HT-29 (cell line): ENCODE measurements at regions not wholly inside any gene's neighbourhood (a gene's known extent, or its start where the extent isn't known, plus 50 kb on each side); places are given as distances from the start of the nearest gene placed in this dataset.
"Not testable (repeated sequence)": the region's sequence is repeated elsewhere in the genome, so short reads cannot be mapped to it uniquely, and the experiment has no call there.

ENCODE experiments used
- DNase-seq: peaks from one replicate; pipeline ENCODE4 v3.0.0-alpha.2; 2015; ENCODE audit warnings: low spot score

DNA sequence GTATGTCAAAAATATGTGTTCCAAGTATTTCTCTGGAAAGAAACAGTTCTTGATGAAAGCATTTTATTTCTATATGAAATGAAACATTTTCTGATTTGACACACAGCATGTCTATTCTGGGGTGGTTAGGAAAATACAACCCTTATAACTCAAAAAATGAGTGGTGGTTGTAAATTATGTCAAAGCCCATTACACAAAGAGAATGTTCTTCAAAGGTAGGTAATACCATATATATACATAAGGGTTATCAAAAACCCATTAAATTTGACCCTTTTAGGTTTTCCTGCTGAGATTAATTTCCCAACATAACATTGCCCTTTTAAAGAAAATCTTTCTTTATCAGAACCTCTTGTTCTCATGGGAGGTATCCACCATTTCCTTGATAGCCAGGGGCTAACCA, 420.5 kb upstream of the TECRL start:
- DNase-seq: no peak

GRCh38 chr4:64824591-64824990, 415.3 kb upstream of the TECRL start:
- no peak for DNase-seq

DNA sequence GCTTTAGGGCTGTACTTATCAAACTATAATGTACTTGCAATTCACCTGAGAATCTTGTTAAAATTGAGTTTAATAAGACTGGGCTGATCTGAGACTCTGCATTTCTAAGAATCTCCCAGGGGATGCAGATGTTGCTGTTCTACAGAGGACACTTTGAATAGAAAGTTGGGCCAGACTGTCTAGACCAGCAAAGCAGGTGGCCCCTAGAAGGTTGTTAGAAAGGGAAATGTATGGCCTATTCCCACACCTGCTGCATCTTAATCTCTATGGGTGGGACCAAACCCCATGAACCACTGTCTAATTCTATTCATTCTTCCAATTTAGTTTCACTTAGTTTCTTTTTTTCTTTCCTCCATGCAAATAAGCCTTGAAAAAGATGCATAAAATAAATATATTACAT, 413.2 kb upstream of the TECRL start:
- DNase-seq: no peak

DNA sequence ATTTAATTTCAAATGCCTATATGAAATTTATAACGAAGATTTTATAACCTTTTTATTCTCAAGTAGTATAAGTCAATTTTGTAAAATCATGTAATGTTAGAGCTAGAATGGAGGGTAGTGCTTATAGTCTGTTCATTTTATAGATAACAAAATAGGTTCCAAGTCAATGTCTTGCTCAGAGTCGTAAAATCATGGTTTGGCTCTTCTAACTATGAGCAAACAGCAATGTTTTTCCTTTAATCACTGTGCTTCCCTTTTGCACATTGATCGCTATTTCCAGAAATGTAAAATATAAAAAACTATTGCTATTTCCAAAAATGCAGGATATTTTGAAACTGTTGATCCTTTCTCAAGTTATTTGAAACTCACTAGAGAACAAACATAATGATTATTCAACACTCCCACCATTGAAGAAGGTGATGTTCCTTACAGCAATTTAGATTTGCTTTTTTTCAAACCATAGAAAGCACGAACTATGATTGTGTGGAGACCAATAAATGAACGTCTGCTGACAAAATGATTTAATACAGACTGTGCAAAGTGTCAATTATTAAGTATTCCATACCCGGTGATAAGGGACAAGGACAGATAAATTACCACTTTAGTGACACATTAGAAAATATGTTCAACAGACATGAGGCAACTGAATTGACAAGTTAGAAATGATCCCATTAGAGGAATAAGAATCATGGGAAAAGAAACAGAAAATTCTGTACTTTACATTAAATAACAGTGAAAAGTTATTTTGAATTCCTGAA, 412.1 kb upstream of the TECRL start:
- DNase-seq: no peak

DNA sequence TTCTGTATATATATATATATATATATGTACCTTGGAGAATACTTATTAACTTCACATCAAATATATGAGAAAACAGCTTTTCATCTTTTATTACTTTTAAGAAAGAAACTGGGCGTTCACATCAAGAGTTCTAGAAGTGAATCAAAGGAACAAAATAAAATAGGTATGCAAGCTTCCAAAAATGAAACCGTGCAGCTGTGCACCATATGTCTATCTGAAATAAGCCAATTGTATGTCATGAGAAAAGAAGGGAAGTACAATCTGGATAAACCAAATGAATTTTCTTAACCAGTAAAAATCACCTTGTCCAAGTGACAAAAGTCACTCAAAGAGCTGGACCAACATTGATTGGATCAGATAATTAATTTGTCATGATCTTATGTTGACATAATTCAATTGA, 405.4 kb upstream of the TECRL start:
- no peak for DNase-seq

DNA sequence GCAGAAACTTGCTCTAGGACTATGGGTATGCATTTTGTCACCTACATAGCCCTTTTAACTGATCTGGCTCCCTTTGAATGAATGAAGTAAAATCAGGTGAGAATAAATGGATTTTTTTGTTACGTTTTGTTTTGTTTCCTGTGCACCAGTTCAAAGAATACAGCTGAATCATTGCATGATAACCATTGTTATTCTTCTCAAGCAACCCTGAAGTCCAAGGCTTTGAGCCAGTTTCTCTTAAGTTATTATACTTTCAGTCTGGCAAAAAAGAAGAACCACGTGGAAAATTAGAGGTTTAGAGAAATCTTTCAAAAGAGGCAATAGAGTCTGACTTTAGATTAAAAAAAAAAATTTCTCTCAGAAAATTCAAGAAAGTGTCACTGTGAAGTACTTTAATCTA, 398.6 kb upstream of the TECRL start:
- no peak for DNase-seq

GRCh38 chr4:64799751-64800150, 390.5 kb upstream of the TECRL start:
- DNase-seq: peak; percentile 44

DNA sequence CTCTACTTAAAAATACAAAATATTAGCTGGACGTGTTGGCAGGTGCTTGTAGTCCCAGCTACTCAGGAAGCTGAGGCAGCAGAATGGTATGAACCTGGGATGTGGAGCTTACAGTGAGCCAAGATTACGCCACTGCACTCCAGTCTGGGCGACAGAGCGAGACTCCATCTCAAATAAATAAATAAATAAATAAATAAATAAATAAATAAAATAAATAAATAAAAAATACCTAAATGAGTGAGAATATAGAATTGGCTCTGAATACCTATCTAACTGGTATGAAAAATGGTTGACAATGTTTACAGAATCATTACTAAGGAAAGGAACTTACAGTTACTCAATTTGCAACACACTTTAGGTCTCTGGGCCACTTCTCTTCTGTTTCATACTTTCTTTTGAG, 389.6 kb upstream of the TECRL start:
- not testable (repeated sequence) for DNase-seq

DNA sequence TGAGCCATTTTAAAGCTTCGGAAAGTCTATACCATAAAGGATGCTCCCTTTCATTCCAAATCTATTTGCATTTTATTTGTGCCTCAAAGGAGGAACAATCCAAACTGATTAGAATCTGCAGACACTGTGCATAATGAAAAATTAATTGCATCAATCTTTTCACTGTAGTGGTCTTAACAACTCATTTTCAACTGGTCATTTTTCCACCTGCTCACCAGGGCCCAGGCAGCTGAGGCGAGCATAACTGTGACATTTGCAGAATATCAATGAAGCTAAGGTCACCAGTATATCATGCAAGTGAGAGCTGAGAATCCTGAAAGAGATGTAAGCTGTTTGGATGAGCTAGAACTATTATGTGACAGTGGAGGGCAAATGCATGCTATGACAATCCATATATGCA, 387.3 kb upstream of the TECRL start:
- DNase-seq: no peak

- DNase-seq: no peak
Measured at GRCh38 chr4:64784125-64784524, 374.9 kb upstream of the TECRL start.

- peak; percentile 73 for DNase-seq
Measured at GRCh38 chr4:64781737-64782326, 372.6 kb upstream of the TECRL start.

GRCh38 chr4:64780664-64781063, 371.4 kb upstream of the TECRL start:
- DNase-seq: no peak

- no peak for DNase-seq
Measured at GRCh38 chr4:64777286-64777685, 368.0 kb upstream of the TECRL start.

DNA sequence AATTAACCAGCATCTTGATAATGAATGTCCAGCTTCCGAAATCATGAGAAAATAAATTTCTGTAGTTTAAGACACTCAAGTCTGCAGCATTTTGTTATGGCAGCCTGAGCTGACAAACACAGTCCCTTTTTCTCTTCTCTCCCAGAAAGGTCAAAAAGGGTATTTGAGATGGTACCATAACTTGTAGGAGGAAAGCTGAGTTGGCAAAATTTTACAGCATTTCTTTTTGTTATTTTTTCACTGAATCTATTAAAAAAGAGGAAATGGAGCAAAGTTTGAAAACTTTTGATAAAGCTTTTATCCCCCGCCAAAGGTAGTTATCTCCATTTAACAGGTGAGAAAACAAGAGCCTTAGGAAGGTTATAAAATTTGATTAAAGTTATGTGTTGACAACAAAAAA, 367.6 kb upstream of the TECRL start:
- no peak for DNase-seq

DNA sequence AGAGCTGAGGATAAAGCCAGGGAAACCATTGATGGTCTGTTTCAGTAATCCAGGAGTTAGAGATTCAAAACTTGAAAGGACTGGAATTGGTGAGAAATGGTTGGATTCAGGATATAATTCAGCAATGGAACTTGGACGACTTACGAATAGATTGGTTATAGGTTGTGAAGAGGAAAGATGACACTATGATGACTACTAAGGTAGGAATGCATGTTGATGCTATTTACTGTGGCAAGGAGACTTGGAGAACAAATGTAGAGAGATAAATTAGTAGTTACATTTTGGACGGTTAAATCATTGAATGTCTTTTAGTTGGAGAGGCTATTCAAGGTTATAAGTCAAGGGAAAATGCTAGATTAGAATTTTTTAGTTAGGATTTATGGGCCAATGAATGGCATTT, 365.4 kb upstream of the TECRL start:
- DNase-seq: no peak

DNA sequence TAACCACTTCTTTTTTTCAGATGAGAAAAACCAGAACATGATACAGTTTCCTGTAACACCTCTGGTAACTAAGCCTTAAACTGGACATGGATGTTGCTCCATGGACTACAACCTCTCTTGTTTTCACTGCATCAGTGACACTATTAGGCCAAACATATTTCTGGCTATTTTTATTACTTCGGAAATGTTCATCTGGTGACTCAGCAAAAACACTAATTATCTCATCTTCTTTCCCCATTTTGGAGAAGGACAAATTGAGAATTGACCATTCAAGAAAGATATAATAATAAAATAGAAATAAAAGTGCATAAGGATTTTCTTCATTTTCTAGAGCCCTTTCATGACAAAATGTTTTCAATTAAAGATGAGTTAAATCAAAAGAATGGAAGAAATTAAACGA, 361.9 kb upstream of the TECRL start:
- DNase-seq: no peak

- no peak for DNase-seq
Measured at GRCh38 chr4:64767547-64767946, 358.3 kb upstream of the TECRL start.

DNA sequence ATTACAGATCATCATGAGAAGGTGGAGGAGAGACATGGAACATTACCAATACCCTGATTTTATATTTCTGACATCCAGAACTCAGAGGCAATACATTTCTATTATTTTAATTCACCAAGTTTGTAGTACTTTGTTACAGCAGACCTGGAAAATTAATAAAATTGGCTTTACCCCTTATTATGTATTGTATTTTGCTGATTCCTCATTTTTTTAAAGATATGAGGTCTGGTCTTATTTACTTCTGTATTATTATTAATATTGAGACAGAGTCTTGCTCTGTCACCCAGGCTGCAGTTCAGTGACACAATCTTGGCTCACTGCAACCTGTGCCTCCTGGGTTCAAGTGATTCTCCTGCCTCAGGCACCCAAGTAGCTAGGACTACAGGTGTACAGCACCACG, 357.3 kb upstream of the TECRL start:
- DNase-seq: no peak

DNA sequence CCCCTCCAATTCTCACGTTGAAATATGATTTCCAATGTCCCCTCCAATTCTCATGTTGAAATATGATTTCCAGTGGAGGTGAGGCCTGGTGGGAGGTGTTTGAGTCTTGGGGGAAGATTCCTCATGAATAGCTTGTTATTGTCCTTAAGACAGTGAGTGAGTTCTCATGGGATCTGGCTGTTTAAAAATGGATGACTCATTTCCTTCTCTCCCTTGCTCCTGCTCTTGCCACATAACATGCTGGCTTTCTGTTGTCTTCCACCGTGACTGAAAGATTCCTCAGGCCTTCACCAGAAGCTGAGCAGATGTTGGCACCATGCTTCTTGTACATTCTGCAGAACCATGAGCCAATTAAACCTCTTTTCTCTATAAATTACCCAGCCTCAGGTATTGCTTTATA, 346.8 kb upstream of the TECRL start:
- no peak for DNase-seq

DNA sequence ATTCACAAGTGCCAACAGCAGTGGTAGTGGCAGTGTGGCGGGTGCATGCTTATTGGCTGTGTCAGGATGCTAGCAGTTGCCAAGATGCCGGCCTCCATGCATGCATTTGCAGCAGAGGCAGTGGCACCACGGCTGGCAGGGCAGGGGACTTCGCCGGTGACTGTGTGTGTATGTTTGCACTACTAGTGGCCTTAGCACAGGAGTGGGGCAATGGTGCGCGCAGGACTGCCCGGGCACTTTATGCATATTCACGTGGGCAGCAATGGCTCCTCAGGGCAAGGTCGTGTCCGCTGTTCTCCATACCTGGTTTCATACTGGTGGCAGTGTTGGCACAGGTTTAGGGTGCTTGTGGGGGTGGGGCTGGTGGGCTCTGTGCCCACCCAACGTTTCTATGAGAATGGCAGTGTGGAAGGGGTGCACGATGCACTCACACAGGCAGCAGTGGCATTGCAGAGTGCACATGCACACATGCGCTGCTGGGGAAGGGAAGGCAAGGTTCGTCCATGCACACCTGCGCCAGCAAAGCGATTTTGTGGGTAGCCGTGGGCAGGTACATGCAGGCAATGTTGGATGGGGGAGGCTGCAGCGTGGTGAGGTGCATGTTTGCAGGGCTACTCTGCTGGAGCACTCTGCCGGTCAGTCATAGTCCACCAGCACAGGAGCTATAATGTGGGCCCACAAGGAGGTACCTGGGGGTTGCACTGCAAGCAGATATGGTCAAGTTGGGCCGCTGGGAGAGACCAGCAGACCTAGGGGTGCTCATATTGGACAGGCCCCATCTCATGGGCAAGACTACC, 338.9 kb upstream of the TECRL start:
- DNase-seq: no peak

- DNase-seq: no peak
Measured at GRCh38 chr4:64738240-64738639, 329.0 kb upstream of the TECRL start.

GRCh38 chr4:64737854-64738138, 328.5 kb upstream of the TECRL start:
- DNase-seq: not testable (repeated sequence)
